Epithelial cell of proximal tubule (primary cell): ENCODE measurements at regions not wholly inside any gene's neighbourhood (a gene's known extent, or its start where the extent isn't known, plus 50 kb on each side); places are given as distances from the start of the nearest gene placed in this dataset.
A peak's percentile ranks its signal among the peaks of the same experiment; 100 is the strongest.

Source experiments
- DNase-seq: peaks from one replicate; pipeline ENCODE4 v3.0.0-alpha.2; 2011; ENCODE audit warnings: low read depth
- H3K4me3 ChIP-seq: 2 replicates; pipeline ENCODE4 v1.5.1; 2011; ENCODE audit warnings: low read depth, mild to moderate bottlenecking, low read length
- CTCF ChIP-seq: conservative IDR thresholded peaks from 2 replicates; pipeline ENCODE4 v1.5.1; 2012; ENCODE audit warnings: low read depth, mild to moderate bottlenecking, low read length

DNA sequence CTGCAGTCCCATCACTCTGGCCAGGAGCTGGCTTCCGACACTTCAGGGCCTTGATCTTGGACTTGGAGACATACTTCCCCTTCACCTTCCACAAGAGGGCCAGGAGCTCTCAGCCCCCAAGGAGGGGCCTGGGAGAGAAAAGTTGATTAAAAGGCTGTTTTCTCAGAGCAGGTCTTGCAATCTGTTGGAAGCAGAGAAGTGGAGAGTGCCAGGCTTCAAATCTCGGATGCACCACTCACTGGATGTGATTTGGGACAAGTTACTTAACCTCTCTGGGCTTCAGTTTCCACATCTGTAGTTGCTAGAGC lies 255.3 kb downstream of the CYP26B1 start:
- TF ChIP-seq CTCF = no peak
- no peak overlapping the region for H3K4me3 ChIP-seq
- no peak for DNase-seq

DNA sequence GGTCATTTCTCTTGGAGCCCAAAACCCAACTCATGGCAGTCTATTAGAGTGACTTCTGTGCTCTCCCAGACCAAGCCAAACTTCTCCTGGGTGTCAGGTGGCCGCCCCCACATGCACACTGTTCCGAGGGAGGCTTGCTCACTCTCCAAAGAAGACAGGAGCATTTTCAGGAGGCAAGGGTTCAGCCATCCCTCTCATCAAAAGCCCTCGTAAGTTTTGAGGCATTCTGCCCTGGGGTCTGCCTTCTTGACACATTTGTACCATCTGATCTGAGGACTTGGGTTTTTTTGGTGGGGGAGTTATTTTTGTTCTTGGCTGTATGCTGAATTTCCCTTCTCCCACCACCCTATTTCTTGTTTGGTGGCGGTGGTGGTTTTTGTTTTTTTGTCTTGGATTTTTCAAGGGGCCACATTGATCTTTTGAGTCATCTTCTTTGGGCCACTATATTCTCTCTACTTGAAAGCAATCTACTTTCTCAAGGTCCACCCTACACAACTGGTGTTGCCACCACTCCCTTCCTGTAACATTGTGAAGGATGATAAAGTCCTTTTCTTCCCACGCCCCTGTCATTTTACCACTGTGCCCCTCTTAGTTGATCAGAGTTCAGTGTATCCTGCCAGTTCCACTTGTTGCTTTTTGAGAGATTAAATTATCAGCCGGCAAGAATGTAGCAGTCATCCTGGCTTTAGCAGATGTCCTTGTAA lies 255.8 kb downstream of the CYP26B1 start:
- no peak overlapping the region for H3K4me3 ChIP-seq
- TF ChIP-seq CTCF = no peak
- DNase-seq = no peak

GRCh38 chr2:71891155-71891554 lies 256.5 kb downstream of the CYP26B1 start:
- no peak for TF ChIP-seq CTCF
- no peak overlapping the region for H3K4me3 ChIP-seq
- DNase-seq = no peak

GRCh38 chr2:71889759-71890684 lies 257.6 kb downstream of the CYP26B1 start:
- TF ChIP-seq CTCF = no peak
- DNase-seq = peak; percentile 35
- H3K4me3 ChIP-seq = no peak overlapping the region

DNA sequence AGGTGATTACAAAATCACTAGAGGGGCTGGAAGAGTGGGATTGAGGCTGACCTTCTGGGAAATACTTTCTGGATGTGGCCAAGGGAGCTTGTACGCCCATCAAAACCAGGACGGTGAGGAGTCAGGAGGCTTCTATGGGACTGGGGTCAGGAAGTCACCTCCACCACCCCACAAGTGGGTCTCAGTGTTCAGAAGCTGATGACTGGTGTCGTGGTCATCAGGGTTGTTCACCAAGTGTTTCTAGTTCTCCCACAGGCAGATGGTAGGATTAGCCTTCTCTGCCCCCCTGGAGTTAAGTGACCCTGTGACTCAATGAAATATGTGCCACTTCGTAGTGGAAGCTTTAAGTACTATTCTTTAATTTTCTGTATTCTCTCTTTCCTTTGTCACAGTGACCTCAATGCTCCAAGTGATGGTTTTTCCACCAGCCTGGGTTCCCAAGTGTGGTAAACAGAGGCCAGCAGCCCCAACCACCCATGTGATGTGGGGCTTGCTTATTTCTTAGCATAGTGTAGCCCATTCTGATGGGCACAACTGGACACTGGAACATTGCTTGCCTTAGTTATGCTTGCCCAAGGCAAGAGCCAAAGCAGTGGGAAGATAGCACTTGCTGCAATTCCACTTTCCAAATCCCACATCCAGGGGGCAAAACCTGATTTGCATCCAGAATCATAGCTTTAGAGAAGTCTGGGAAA lies 258.8 kb downstream of the CYP26B1 start:
- no peak for TF ChIP-seq CTCF
- H3K4me3 ChIP-seq = no peak overlapping the region
- no peak for DNase-seq

GRCh38 chr2:71887196-71887595 lies 260.5 kb downstream of the CYP26B1 start:
- TF ChIP-seq CTCF = no peak
- no peak overlapping the region for H3K4me3 ChIP-seq
- DNase-seq = no peak
